Fibroblast of lung (primary cell): ENCODE measurements at regions not wholly inside any gene's neighbourhood (a gene's known extent, or its start where the extent isn't known, plus 50 kb on each side); places are given as distances from the start of the nearest gene placed in this dataset.

Experiments
- DNase-seq, 2 donors: peaks; one replicate each; pipeline versions ENCODE4 v3.0.0 to v3.0.0-alpha.2; 2010; ENCODE audit warnings: low read depth in 2 of 2
- H2AFZ ChIP-seq: 2 replicates; pipeline ENCODE4 v1.5.1; 2012; ENCODE audit warnings: low read length, control low read depth, inconsistent platforms
- H3K27ac ChIP-seq: 2 replicates; pipeline ENCODE4 v1.5.1; 2011; ENCODE audit warnings: low read length, control low read depth; ENCODE audit not compliant: insufficient read depth
- H3K27me3 ChIP-seq: 2 replicates; pipeline ENCODE4 v1.5.1; 2011; ENCODE audit warnings: mild to moderate bottlenecking, low read length; ENCODE audit not compliant: control insufficient read depth, insufficient read depth
- H3K36me3 ChIP-seq: 2 replicates; pipeline ENCODE4 v1.5.1; 2011; ENCODE audit warnings: low read length; ENCODE audit not compliant: control insufficient read depth, insufficient read depth
- H3K4me1 ChIP-seq: 2 replicates; pipeline ENCODE4 v1.5.1; 2011; ENCODE audit warnings: low read length; ENCODE audit not compliant: control insufficient read depth, insufficient read depth; ENCODE audit errors: extremely low read depth
- H3K4me2 ChIP-seq: 2 replicates; pipeline ENCODE4 v1.5.1; 2011; ENCODE audit warnings: low read length, control low read depth; ENCODE audit not compliant: insufficient read depth; ENCODE audit errors: extremely low read depth
- H3K4me3 ChIP-seq, 4 experiments: fragments of 200-600 bp in 1 of 4; sonication (generic) in 1 of 4; replicated peaks in 1 of 4; 2 replicates each; pipeline ENCODE4 v1.5.1; 2011 to 2016; ENCODE audit warnings: low read length in 4 of 4, low read depth in 3 of 4, mild to moderate bottlenecking in 3 of 4, control low read depth in 2 of 4, inconsistent platforms in 1 of 4, mixed read lengths in 1 of 4; ENCODE audit not compliant: insufficient read depth in 1 of 4; ENCODE audit errors: control extremely low read depth in 1 of 4
- H3K79me2 ChIP-seq: 2 replicates; pipeline ENCODE4 v1.5.1; 2012; ENCODE audit warnings: mild to moderate bottlenecking, low read length, inconsistent platforms; ENCODE audit not compliant: control insufficient read depth, insufficient read depth
- H3K9ac ChIP-seq: 2 replicates; pipeline ENCODE4 v1.5.1; 2011; ENCODE audit warnings: mild to moderate bottlenecking, low read length, control low read depth; ENCODE audit not compliant: insufficient read depth
- H3K9me3 ChIP-seq: 2 replicates; pipeline ENCODE4 v1.5.1; 2012; ENCODE audit warnings: low read depth, low read length; ENCODE audit not compliant: control insufficient read depth, insufficient read depth
- H4K20me1 ChIP-seq: 2 replicates; pipeline ENCODE4 v1.5.1; 2011; ENCODE audit warnings: low read length; ENCODE audit not compliant: control insufficient read depth, insufficient read depth; ENCODE audit errors: extremely low read depth
- CTCF ChIP-seq, 2 donors: IDR thresholded peaks in 1 of 2; conservative IDR thresholded peaks in 1 of 2; 1 replicate in 1 of 2; 2 replicates in 1 of 2; pipeline ENCODE4 v1.5.1; 2011 to 2012; ENCODE audit warnings: low read length in 2 of 2, control low read depth in 1 of 2, inconsistent platforms in 1 of 2, low read depth in 1 of 2, mild to moderate bottlenecking in 1 of 2
- EZH2 ChIP-seq: IDR thresholded peaks from 2 replicates; pipeline ENCODE4 v1.5.1; 2012; ENCODE audit warnings: low read length, control low read depth, mild to moderate bottlenecking; ENCODE audit errors: missing control alignments

GRCh38 chr19:28067882-28068281 lies 1145.1 kb downstream of the UQCRFS1 start:
- Histone ChIP-seq H3K27ac (no peak overlapping the region), H3K9me3 (no peaks in the 10 kb centered on the region), H4K20me1 (no peaks in the 10 kb centered on the region), H3K27me3 (no peaks in the 10 kb centered on the region), H3K4me2 (no peak overlapping the region), H3K79me2 (no peaks in the 10 kb centered on the region), H2AFZ (no peak overlapping the region), H3K4me3 (no peak overlapping the region), H3K4me1 (no peaks in the 10 kb centered on the region), H3K9ac (no peak overlapping the region), H3K36me3 (no peaks in the 10 kb centered on the region)
- TF ChIP-seq CTCF (conservative IDR thresholded peaks at IDR 0.05 in 1 of 2, IDR thresholded peaks at IDR 0.05 in 1 of 2; ENCODE audit: low read depth in 1 of 2, low read length in 2 of 2) (no peak), EZH2 (no peak)
- peak in 1 of 2 donors; percentile 4 for DNase-seq

GRCh38 chr19:28066988-28067387 lies 1146.0 kb downstream of the UQCRFS1 start:
- H3K4me3 ChIP-seq: no peak overlapping the region
- no peak overlapping the region for H2AFZ ChIP-seq
- no peaks in the 10 kb centered on the region for H3K36me3 ChIP-seq
- H3K9me3 ChIP-seq: no peaks in the 10 kb centered on the region
- H3K4me2 ChIP-seq: no peak overlapping the region
- no peak overlapping the region for H3K9ac ChIP-seq
- DNase-seq: no peak
- H4K20me1 ChIP-seq: no peaks in the 10 kb centered on the region
- no peaks in the 10 kb centered on the region for H3K4me1 ChIP-seq
- TF ChIP-seq EZH2: no peak
- TF ChIP-seq CTCF (conservative IDR thresholded peaks at IDR 0.05 in 1 of 2, IDR thresholded peaks at IDR 0.05 in 1 of 2; ENCODE audit: low read depth in 1 of 2, low read length in 2 of 2): no peak
- H3K27ac ChIP-seq: no peak overlapping the region
- H3K79me2 ChIP-seq: no peaks in the 10 kb centered on the region
- no peaks in the 10 kb centered on the region for H3K27me3 ChIP-seq

- no peaks in the 10 kb centered on the region for H4K20me1 ChIP-seq
- H3K9ac ChIP-seq: no peak overlapping the region
- H2AFZ ChIP-seq: no peak overlapping the region
- H3K36me3 ChIP-seq: no peaks in the 10 kb centered on the region
- no peak for DNase-seq
- H3K4me2 ChIP-seq: no peak overlapping the region
- H3K9me3 ChIP-seq: no peaks in the 10 kb centered on the region
- no peak overlapping the region for H3K4me3 ChIP-seq
- no peak for TF ChIP-seq EZH2
- no peak for TF ChIP-seq CTCF (conservative IDR thresholded peaks at IDR 0.05 in 1 of 2, IDR thresholded peaks at IDR 0.05 in 1 of 2; ENCODE audit: low read depth in 1 of 2, low read length in 2 of 2)
- no peaks in the 10 kb centered on the region for H3K27me3 ChIP-seq
- H3K27ac ChIP-seq: no peak overlapping the region
- H3K4me1 ChIP-seq: no peaks in the 10 kb centered on the region
- no peaks in the 10 kb centered on the region for H3K79me2 ChIP-seq
These were observed 1146.8 kb downstream of the UQCRFS1 start for GRCh38 chr19:28066161-28066560.
